HEK293 (cell line): ENCODE measurements at regions not wholly inside any gene's neighbourhood (a gene's known extent, or its start where the extent isn't known, plus 50 kb on each side); places are given as distances from the start of the nearest gene placed in this dataset.

ENCODE experiments used
- ZNF48 ChIP-seq: fragments of 450-650 bp; formaldehyde crosslinking; IDR thresholded peaks from 2 replicates; pipeline ENCODE4 v1.5.1; 2016; ENCODE audit warnings: missing biosample characterization, missing genetic modification characterization
- ZNF768 ChIP-seq: fragments of 450-650 bp; formaldehyde crosslinking; IDR thresholded peaks from 2 replicates; pipeline ENCODE4 v1.5.1; 2018; ENCODE audit warnings: missing biosample characterization, mild to moderate bottlenecking, missing genetic modification characterization

DNA sequence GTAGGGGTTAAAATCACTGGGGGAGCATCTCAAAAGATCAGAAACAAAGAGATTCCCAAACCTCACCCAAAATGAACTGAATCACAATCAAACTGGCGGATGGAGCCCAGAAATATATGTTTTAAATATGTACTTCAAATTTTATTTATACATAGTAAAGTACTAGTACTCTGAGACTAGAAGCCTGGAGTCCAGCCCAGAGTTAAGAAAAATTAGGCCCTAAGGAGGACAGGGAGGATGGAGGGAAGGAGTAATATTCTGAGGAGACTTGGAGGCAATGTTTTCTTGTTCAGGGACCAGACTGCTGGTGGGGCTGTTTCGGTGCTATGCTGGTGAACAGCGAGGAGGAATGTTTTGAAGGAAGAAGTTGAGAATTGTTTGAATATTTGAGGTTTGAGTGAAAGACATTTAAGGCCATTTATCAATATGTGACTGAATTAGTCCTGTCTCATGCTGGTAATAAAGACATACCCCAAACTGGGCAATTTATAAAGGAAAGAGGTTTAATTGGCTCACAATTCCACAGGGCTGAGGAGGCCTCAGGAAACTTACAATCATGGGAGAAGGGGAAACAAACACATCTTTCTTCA lies 552.4 kb upstream of the DAB2 start:
- TF ChIP-seq ZNF768 (tag by site-specific recombination), result no peak
- no peak for TF ChIP-seq ZNF48 (tag by site-specific recombination)
